Hematopoietic multipotent progenitor cell treated with erythropoietin and hydrocortisone succinate and interleukin-3 and kit ligand, for 6 days (in vitro differentiated cells): ENCODE measurements at regions not wholly inside any gene's neighbourhood (a gene's known extent, or its start where the extent isn't known, plus 50 kb on each side); places are given as distances from the start of the nearest gene placed in this dataset.

ENCODE experiments used
- DNase-seq: peaks from one replicate; pipeline ENCODE4 v3.0.0-alpha.2; 2015

DNA sequence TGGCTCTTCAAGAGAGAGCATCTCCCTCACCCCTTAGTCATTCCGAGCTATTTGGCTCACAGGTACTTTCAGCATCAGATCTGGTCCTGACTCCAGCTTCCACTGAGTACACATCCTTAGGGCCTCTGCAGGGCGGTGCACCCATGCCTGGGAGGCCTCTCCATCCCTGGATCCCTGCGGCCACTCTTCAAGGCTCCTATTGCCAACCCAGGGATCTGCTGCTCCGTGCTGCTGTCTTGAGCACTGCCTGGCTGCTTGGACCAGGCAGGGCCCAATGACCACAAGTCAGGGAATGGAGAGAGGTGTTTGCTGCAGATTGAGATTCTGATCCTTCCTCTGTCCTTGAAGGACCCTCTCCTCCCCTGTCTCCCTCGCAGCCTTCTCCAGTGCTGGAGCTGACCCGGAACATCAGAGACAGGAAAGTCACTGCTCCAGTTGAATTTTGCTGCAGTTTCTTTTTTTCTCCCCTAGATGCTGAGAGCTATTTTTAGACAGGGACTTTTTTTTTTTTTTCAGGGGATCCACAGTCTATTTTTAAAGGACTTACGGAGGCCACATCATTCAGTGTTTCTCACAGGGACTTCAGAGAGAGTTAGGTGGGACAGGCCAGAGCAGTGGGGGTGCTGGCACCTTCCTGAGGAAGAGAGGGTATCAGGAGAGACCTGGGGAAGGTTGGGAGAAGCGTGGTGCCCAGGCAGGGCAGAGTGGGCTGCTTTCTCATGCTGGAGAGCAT, 50.1 kb upstream of the KCNA1 start:
- no peak for DNase-seq
